GM12874 (cell line): ENCODE measurements at regions not wholly inside any gene's neighbourhood (a gene's known extent, or its start where the extent isn't known, plus 50 kb on each side); places are given as distances from the start of the nearest gene placed in this dataset.

Source experiments
- TF ChIP-seq, protein P1 (sequence below): IDR thresholded peaks from 2 replicates; pipeline ENCODE4 v1.5.1; 2011; ENCODE audit warnings: low read depth, mild to moderate bottlenecking, control low read depth, low read length, moderate library complexity; ENCODE audit not compliant: insufficient read depth

DNA sequence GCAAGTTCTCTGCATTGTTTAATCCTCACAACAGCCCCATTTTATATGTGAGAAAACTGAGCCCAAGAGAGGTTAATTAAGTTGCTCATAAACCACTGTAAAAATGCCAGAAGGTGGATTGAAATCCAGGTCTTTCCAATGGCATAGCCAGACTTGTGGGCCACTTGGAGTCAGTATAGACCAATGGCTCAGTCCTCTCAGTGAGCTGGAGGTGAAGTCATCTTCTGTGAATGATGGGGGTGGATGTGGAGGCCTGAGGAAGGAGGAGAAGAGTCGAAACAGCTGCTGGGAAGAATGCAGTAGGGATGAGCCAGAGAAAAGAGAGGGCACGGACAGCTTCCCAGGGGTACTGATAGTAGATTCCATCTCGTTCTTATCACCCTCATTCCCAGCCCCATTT is 213.4 kb downstream of the SOX9 start:
- TF ChIP-seq, protein P1, sequence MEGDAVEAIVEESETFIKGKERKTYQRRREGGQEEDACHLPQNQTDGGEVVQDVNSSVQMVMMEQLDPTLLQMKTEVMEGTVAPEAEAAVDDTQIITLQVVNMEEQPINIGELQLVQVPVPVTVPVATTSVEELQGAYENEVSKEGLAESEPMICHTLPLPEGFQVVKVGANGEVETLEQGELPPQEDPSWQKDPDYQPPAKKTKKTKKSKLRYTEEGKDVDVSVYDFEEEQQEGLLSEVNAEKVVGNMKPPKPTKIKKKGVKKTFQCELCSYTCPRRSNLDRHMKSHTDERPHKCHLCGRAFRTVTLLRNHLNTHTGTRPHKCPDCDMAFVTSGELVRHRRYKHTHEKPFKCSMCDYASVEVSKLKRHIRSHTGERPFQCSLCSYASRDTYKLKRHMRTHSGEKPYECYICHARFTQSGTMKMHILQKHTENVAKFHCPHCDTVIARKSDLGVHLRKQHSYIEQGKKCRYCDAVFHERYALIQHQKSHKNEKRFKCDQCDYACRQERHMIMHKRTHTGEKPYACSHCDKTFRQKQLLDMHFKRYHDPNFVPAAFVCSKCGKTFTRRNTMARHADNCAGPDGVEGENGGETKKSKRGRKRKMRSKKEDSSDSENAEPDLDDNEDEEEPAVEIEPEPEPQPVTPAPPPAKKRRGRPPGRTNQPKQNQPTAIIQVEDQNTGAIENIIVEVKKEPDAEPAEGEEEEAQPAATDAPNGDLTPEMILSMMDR, result no peak

DNA sequence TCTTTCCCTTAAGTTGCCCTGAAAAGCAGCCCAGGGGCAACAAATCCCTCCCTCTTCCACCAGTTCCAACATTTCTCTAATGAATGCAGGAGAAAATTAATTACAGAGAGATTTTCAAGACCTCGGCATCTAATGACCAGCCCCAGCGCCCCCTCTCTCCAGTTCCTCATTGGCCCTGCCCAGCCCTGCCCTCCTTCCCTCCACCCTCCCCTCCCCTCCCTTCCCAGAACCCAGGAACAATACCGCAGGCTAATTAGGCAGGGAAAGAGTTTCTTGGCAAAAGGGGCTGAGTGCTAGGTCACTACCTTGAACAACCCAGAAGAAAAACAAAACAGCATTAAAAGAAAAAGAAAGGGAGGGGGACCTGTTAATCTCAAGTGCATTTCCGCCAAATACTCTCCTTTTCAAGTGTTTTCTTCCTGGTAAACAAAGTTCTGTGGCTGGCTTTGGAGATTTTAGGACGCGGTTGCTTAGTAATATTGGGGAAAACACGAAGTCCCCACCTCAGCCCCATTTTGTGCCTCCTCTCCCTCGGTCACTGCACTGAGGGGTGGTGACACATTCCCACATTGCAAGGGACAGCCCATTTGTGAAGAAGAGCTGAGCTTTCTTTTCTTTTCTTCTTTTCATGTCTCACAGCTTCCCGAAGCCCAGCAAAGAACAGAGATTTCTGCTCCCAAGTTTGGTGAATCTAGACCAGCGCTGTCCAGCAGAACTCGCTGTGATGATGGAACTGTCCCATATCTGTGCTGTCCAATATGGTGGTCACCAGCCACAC is 215.4 kb downstream of the SOX9 start:
- TF ChIP-seq, protein P1, result no peak

DNA sequence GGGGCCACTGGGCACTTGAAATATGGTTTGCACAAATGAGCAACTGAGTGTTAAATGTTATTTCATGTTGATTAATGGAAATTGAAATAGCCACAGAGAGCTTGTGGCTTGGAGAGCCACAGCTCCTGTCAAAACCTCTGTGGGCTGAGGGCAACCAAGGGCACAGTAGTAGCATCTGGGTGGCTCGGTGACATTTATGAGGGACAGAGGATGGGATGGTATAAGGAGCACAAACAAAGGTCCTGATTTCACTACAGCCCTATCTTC is 215.9 kb downstream of the SOX9 start:
- TF ChIP-seq, protein P1, result no peak

DNA sequence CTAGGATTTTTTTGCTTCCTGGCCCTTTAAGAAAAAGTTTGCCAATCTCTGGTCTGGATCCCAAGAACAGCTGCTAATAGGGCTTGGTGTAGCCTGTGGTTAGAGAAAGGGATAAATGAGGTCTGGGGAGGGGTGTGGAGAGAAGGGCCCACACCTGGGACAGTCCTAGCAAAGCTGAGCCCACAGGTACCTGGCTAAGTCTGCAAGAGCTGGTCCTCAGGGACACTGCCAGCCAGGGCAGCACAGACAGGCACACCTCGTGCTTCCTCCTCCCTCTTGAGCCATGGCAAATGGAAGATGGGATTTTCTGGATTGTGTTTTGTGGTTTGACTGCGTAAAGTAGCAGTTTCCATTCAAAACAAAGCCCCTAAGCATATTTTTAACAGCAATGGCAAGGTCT is 217.5 kb downstream of the SOX9 start:
- TF ChIP-seq, protein P1, result no peak

DNA sequence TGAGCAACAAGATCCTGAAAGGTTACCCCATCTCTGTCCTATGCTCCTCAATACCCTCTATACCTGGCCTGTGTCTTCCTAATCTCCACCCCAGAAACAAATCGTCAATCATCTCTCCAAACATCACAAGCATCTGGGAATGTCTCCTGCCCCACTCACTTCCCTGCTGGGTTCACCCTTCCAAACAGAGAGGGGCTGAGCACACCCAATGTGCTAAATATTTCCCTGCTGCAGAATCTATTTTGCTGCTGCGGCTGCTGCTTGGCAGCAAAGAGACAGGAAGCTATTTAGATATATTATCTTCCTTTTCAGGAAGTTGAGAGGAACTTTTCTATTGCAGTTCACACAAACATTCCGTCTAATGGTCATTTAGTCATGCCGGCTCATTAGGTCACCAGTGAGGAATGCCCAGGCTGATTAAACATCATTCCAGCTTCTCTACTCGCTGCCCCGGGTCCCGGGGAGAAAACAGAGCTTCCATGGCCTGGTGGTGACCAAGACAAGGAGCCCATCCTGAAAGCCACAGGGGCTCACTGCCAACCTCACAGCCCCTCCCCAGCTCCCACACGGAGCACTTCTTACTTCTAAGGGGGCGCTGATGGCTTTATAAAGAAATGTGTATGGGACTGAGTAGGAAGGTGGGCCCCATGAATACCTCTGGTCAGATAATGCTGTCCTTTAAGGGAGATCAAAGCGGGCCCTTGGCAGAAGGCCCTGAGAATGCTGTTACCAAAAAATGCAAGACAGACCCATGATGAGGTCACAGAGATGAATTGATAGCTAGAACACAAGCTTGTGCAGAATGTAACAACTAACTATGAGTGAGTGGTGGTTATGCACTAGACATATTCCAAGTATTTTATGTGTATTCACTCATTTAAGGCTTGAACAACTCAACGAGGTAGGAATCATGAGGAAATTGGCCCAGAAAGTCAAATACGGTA is 218.3 kb downstream of the SOX9 start:
- TF ChIP-seq, protein P1, result no peak

DNA sequence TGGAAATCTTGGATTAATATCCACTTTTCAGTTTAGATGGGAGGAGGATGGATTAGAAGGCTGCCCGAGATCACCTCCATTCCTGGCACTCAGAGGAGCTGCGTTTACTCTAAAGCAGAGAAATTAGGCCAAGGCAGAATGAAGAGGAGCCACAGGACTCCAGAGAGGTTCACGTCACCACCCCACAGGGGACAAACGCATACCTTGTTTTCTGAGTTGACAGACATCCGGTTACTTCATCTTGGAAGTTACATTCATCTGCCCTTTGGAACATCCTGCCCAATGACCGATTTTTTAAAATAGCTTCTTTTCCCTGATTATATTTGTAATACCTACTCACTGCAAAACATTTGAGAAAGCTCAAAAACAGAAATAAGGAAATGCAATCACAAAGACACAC is 220.0 kb downstream of the SOX9 start:
- TF ChIP-seq, protein P1, result no peak

GRCh38 chr17:72342061-72342460 is 221.2 kb downstream of the SOX9 start:
- TF ChIP-seq, protein P1, result no peak
